ENCODE measurements at regions not wholly inside any gene's neighbourhood (a gene's known extent, or its start where the extent isn't known, plus 50 kb on each side); places are given as distances from the start of the nearest gene placed in this dataset.
"Not testable (repeated sequence)": the region's sequence is repeated elsewhere in the genome, so short reads cannot be mapped to it uniquely, and the experiment has no call there.

- Mint-ChIP-seq H3K4me3 (no peak overlapping the region), H3K9me3 (peaks cover 3% of the 10 kb centered on the region), H3K27me3 (ENCODE audit: low read depth) (no peaks in the 10 kb centered on the region), H3K36me3 (ENCODE audit: insufficient read depth) (no peaks in the 10 kb centered on the region), H3K4me1 (ENCODE audit: low read depth) (no peaks in the 10 kb centered on the region)
- DNase-seq = no peak
- ATAC-seq = no peak
Measured at GRCh38 chr21:22319435-22319834, 1321.2 kb downstream of the NCAM2 start.

DNA sequence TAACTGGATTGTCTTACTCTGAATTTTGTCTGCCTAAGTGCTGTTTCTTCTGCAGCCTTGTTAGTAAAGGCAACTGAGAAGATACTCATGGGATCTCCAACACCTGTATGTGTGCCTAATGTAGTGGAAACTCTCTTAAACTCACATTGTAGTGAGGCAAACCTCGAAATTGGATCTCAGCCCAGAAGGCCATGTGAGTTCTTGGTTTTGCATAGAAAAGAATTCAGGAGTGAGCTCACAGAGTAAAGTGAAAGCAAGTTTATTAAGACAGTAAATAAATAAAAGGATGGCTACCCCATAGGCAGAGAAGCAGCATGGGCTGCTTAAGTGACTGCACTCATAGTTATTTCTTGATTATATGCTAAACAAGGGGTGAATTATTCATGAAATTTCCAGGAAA lies 1344.7 kb downstream of the NCAM2 start:
- DNase-seq (no peak), ATAC-seq (no peak)
- no peaks in the 10 kb centered on the region for H3K27me3 Mint-ChIP-seq (ENCODE audit: low read depth)
- H3K9me3 Mint-ChIP-seq = peaks cover 27% of the 10 kb centered on the region
- H3K4me1 Mint-ChIP-seq (ENCODE audit: low read depth) = no peaks in the 10 kb centered on the region
- H3K4me3 Mint-ChIP-seq = no peak overlapping the region
- H3K36me3 Mint-ChIP-seq (ENCODE audit: insufficient read depth) = no peaks in the 10 kb centered on the region

GRCh38 chr21:22343303-22343702 lies 1345.1 kb downstream of the NCAM2 start:
- Mint-ChIP-seq H3K9me3 (peaks cover 31% of the 10 kb centered on the region), H3K4me3 (no peak overlapping the region), H3K36me3 (ENCODE audit: insufficient read depth) (no peaks in the 10 kb centered on the region), H3K27me3 (ENCODE audit: low read depth) (no peaks in the 10 kb centered on the region), H3K4me1 (ENCODE audit: low read depth) (no peaks in the 10 kb centered on the region)
- DNase-seq = no peak
- no peak for ATAC-seq

DNA sequence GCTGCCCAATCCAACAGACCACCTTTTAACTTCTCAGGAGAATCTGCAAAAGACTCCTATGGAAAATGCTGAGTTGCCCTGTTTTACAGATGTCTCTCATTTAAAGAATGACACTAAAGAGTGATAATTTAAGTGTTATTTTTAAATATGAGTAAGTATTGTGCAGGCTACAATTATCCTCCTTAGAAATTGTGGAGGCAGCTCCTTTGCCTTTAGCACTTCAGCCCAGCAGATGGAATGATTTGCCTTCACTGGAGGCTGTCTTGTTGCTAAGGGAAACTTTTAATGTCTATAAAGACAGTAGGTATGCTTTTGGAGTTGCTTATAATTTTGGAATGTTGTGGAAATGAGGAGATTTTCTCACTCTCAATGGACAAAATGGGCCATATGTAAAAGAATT lies 1345.5 kb downstream of the NCAM2 start:
- no peak for DNase-seq
- no peak for ATAC-seq
- no peaks in the 10 kb centered on the region for H3K36me3 Mint-ChIP-seq (ENCODE audit: insufficient read depth)

DNA sequence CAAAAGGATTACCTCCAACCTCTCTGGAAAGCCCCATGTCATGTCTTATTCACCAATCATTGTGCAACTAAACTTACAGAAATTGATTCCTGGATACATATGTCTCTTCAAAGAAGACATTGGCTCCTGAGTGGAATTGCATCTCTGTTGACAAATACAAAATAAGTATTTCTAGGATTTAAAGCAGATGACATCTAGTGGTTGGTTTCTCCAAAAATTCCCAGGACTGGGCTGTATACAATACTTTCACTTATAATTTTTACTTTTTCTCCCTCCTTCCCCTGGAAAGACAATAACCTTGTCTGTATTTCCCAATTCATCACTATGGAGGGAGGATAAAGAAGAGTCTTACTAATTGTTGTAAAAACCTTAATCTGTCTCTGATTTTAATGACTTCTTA lies 1347.4 kb downstream of the NCAM2 start:
- Mint-ChIP-seq H3K9me3 (peaks cover 18% of the 10 kb centered on the region), H3K4me1 (ENCODE audit: low read depth) (no peaks in the 10 kb centered on the region), H3K36me3 (ENCODE audit: insufficient read depth) (no peaks in the 10 kb centered on the region), H3K27me3 (ENCODE audit: low read depth) (no peaks in the 10 kb centered on the region), H3K4me3 (no peak overlapping the region)
- DNase-seq = no peak
- ATAC-seq = no peak

More for the DNA sequence above, 1345.5 kb downstream of the NCAM2 start:
- Mint-ChIP-seq H3K9me3 (peaks cover 28% of the 10 kb centered on the region), H3K4me1 (ENCODE audit: low read depth) (no peaks in the 10 kb centered on the region), H3K4me3 (no peak overlapping the region), H3K27me3 (ENCODE audit: low read depth) (no peaks in the 10 kb centered on the region)

DNA sequence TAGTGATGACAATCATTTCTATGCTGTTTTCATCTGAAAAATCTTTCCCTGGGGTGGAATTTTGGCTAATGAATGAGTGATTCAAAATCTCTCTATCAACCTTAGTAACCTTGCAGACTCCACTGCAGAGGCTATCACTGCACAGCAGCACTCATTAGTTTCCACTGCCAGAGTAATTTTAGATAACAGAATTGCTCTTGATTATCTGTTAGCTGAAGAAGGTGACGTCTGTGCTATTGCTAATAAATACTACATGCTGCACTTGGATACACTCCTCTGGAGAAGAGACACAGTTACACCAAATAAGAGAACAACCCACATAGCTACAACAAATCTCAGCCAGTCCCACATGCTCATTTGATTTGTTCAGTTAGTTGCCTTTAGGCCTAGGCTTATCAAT lies 1348.4 kb downstream of the NCAM2 start:
- DNase-seq = no peak
- Mint-ChIP-seq H3K4me1 (ENCODE audit: low read depth) (no peaks in the 10 kb centered on the region), H3K27me3 (ENCODE audit: low read depth) (no peaks in the 10 kb centered on the region), H3K4me3 (no peak overlapping the region), H3K36me3 (ENCODE audit: insufficient read depth) (no peaks in the 10 kb centered on the region), H3K9me3 (peaks cover 12% of the 10 kb centered on the region)
- ATAC-seq = no peak

GRCh38 chr21:22351076-22351475 lies 1352.9 kb downstream of the NCAM2 start:
- Mint-ChIP-seq H3K27me3 (ENCODE audit: low read depth) (no peaks in the 10 kb centered on the region), H3K9me3 (peaks cover 13% of the 10 kb centered on the region), H3K4me3 (no peak overlapping the region), H3K4me1 (ENCODE audit: low read depth) (no peaks in the 10 kb centered on the region), H3K36me3 (ENCODE audit: insufficient read depth) (no peaks in the 10 kb centered on the region)
- DNase-seq = no peak
- no peak for ATAC-seq

GRCh38 chr21:22352088-22352487 lies 1353.9 kb downstream of the NCAM2 start:
- Mint-ChIP-seq H3K9me3 (peaks cover 9% of the 10 kb centered on the region), H3K36me3 (ENCODE audit: insufficient read depth) (no peaks in the 10 kb centered on the region), H3K4me3 (no peak overlapping the region), H3K27me3 (ENCODE audit: low read depth) (no peaks in the 10 kb centered on the region), H3K4me1 (ENCODE audit: low read depth) (no peaks in the 10 kb centered on the region)
- no peak for ATAC-seq
- DNase-seq = no peak

DNA sequence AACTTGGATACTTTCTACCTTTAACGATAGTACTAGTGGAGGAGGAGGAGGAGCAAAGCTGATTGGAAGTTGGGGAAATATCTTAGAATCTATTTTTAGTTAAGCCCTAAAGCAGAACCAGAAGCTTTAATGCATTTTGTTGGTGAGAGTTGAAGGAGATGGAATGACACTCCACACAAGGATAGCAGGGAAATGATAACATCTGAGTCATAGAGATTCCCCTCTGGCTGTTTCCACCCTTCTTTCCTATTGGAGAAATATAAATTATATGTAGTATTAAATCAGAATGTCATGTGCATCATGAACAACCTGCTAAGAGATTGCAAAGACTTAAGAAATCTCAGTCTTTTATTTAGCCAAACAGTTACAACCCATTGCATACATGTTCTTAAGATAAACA lies 1357.7 kb downstream of the NCAM2 start:
- ATAC-seq = no peak
- H3K36me3 Mint-ChIP-seq (ENCODE audit: insufficient read depth) = no peaks in the 10 kb centered on the region
- no peak for DNase-seq
- H3K4me1 Mint-ChIP-seq (ENCODE audit: low read depth) = no peaks in the 10 kb centered on the region
- H3K4me3 Mint-ChIP-seq = no peak overlapping the region
- H3K27me3 Mint-ChIP-seq (ENCODE audit: low read depth) = no peaks in the 10 kb centered on the region
- H3K9me3 Mint-ChIP-seq = peaks cover 4% of the 10 kb centered on the region

DNA sequence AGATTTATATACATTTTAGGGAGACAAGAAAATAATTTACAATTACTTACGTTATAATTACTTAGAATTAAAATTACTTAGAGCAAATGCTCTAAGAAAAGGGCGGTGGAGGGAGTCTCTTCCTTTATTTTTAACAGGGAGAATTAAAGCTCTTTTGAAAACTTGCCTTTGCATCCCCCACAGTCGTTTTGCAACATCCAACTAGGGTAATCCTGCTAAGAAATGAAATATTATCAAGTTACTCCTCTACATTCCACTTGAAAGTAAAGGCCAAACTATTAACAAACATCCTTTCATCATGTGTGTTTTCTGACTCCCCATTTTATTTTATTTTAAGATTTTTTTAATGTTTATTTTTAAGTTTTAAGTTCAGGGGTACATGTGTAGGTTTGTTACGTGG lies 1358.5 kb downstream of the NCAM2 start:
- Mint-ChIP-seq H3K36me3 (ENCODE audit: insufficient read depth) (no peaks in the 10 kb centered on the region), H3K27me3 (ENCODE audit: low read depth) (no peaks in the 10 kb centered on the region), H3K9me3 (peaks cover 4% of the 10 kb centered on the region), H3K4me1 (ENCODE audit: low read depth) (no peaks in the 10 kb centered on the region), H3K4me3 (no peak overlapping the region)
- no peak for ATAC-seq
- DNase-seq = no peak

DNA sequence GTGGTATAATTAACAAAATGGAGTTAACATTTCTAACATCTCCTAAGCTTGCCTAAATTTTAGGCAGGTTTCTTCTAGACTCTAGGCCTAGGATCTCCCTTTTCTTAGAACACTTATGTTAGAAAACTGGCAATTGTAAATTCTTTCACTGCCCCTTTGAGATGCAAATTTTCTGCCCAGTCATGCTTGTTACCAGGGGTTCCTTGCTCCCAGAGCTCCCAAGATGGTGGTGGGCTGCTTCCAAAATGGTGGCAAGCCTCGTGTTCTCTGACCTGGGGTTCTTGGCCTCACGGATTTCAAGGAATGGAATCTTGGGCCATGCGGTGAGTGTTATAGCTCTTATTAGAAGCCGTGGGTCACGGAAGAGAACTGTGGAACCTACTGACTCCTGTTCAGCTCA lies 1361.4 kb downstream of the NCAM2 start:
- ATAC-seq; H3K4me3 Mint-ChIP-seq; H3K36me3 Mint-ChIP-seq (ENCODE audit: insufficient read depth); H3K4me1 Mint-ChIP-seq (ENCODE audit: low read depth); DNase-seq; H3K27me3 Mint-ChIP-seq (ENCODE audit: low read depth): not testable (repeated sequence)
- H3K9me3 Mint-ChIP-seq = peaks cover 10% of the 10 kb centered on the region

DNA sequence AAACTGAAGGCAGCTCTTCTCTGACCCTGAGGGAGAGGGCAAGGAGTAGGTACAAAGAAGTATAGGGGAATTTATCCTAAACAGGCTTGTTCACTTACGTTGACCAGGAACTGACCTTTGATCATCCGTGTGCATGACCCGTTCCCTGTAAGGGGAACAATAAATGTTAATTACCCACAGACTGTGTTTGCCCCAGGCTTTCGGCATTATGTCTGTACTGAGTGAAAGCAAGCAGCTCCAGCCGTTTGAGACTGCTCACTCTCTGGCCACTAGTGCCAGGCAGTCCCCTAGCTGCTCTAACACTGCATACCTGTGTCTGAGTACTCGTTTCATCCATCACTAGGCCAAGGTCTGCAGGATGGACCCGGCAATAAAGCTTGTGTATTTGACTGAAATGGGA lies 1365.3 kb downstream of the NCAM2 start:
- Mint-ChIP-seq H3K36me3 (ENCODE audit: insufficient read depth) (no peaks in the 10 kb centered on the region), H3K4me3 (no peak overlapping the region), H3K27me3 (ENCODE audit: low read depth) (no peaks in the 10 kb centered on the region), H3K4me1 (ENCODE audit: low read depth) (no peaks in the 10 kb centered on the region), H3K9me3 (peaks cover 7% of the 10 kb centered on the region)
- DNase-seq (no peak), ATAC-seq (no peak)

DNA sequence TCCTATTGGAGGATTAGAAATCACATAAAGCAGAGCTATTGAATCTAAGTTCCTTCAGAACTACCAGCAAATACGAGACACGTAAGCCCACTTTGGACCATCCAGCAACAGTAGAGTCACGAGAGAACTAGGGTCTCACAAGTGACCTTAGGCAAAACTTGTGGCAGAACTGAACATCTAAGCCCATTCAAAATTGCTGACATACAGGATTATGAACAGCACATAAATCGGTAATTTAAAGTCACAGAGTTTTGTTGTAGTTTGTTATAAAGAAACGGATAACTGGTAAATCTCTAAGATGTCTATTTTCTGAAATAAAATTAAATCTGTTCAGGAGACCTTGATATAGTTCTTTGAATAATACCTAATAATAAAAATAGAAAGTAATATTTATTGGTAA lies 1366.0 kb downstream of the NCAM2 start:
- Mint-ChIP-seq H3K4me3 (no peak overlapping the region), H3K9me3 (peaks cover 7% of the 10 kb centered on the region), H3K27me3 (ENCODE audit: low read depth) (no peaks in the 10 kb centered on the region), H3K4me1 (ENCODE audit: low read depth) (no peaks in the 10 kb centered on the region), H3K36me3 (ENCODE audit: insufficient read depth) (no peaks in the 10 kb centered on the region)
- DNase-seq (no peak), ATAC-seq (no peak)

DNA sequence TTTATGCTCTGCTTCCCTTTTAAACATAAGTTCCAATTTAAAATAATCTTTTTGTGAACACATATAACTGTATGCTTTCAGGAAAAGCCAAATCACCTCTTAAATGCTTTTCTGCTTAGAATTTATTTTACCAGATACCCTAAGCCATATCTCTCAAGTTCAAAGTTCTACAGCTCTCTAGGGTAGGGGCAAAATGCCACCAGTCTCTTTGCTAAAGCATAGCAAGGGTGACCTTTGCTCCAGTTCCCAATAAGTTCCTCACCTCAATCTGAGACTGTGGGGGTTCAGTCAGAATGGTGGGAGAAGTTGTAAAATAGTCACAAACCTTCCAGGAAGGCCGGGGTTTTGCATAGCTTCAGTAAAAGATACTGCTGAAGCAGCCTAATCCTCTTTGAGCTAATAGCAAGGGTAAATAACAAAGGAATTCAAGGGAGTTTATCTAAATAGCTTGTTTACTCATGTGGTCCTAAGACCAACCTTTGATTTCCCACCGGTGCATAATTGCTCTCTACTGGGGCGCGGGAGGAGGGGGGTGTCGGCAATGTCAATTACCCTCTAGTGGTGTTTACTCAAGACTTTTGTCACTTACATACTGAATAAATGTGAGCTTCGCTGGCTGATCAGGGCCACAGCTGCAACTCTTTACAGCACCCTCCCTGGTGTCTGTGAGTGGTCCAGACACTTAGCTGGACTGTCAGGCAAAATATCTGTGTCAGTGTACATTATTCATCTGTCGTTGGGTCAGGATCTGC lies 1376.2 kb downstream of the NCAM2 start:
- Mint-ChIP-seq H3K4me3 (no peak overlapping the region), H3K27me3 (ENCODE audit: low read depth) (no peaks in the 10 kb centered on the region), H3K36me3 (ENCODE audit: insufficient read depth) (no peaks in the 10 kb centered on the region), H3K9me3 (peaks cover 3% of the 10 kb centered on the region), H3K4me1 (ENCODE audit: low read depth) (no peaks in the 10 kb centered on the region)
- no peak for DNase-seq
- ATAC-seq = no peak

DNA sequence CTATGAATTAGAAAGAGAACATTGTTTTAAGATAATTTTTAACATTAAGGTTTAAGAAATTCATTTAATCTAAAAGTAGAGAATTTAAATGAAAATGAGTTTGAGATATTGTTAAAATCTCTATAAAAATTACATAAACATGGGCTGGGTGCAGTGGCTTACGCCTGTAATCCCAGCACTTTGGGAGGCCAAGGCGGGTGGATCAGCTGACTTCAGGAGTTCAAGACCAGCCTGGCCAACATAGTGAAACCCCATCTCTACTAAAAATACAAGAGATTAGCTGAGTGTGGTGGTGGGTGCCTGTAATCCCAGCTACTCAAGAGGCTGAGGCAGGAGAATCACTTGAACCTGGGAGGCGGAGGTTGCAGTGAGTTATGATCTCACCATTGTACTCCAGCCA lies 1379.6 kb downstream of the NCAM2 start:
- not testable (repeated sequence) for DNase-seq; H3K36me3 Mint-ChIP-seq (ENCODE audit: insufficient read depth); H3K4me3 Mint-ChIP-seq; H3K9me3 Mint-ChIP-seq; ATAC-seq; H3K4me1 Mint-ChIP-seq (ENCODE audit: low read depth); H3K27me3 Mint-ChIP-seq (ENCODE audit: low read depth)

GRCh38 chr21:22393324-22393723 lies 1395.1 kb downstream of the NCAM2 start:
- no peak for ATAC-seq
- DNase-seq = no peak
- no peak overlapping the region for H3K4me3 Mint-ChIP-seq
- no peaks in the 10 kb centered on the region for H3K4me1 Mint-ChIP-seq (ENCODE audit: low read depth)
- peaks cover 5% of the 10 kb centered on the region for H3K9me3 Mint-ChIP-seq
- H3K27me3 Mint-ChIP-seq (ENCODE audit: low read depth) = no peaks in the 10 kb centered on the region
- H3K36me3 Mint-ChIP-seq (ENCODE audit: insufficient read depth) = no peaks in the 10 kb centered on the region

All from activated T-cell treated with anti-CD3 and anti-CD28 coated beads, Interleukin-2, amount 50 U/mL, for 4 hours (primary cell).